ENCODE measurements at regions not wholly inside any gene's neighbourhood (a gene's known extent, or its start where the extent isn't known, plus 50 kb on each side); places are given as distances from the start of the nearest gene placed in this dataset.

- H3K9me3 ChIP-seq (ENCODE audit: control insufficient read depth, low read length): peaks cover 4% of the 10 kb centered on the region
- TF ChIP-seq, protein P1, sequence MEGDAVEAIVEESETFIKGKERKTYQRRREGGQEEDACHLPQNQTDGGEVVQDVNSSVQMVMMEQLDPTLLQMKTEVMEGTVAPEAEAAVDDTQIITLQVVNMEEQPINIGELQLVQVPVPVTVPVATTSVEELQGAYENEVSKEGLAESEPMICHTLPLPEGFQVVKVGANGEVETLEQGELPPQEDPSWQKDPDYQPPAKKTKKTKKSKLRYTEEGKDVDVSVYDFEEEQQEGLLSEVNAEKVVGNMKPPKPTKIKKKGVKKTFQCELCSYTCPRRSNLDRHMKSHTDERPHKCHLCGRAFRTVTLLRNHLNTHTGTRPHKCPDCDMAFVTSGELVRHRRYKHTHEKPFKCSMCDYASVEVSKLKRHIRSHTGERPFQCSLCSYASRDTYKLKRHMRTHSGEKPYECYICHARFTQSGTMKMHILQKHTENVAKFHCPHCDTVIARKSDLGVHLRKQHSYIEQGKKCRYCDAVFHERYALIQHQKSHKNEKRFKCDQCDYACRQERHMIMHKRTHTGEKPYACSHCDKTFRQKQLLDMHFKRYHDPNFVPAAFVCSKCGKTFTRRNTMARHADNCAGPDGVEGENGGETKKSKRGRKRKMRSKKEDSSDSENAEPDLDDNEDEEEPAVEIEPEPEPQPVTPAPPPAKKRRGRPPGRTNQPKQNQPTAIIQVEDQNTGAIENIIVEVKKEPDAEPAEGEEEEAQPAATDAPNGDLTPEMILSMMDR (conservative IDR thresholded peaks at IDR 0.05): no peak
- no peak overlapping the region for H3K4me3 Mint-ChIP-seq
- 94 to 100% methylated on average over 1 of the region's 2 CpGs for WGBS, 2 experiments (ENCODE audit: insufficient coverage in 1 of 2, insufficient read length in 1 of 2)
- no peaks in the 10 kb centered on the region for H3K27me3 ChIP-seq (ENCODE audit: control insufficient read depth, insufficient read depth, low read length, poor library complexity, severe bottlenecking)
- no peaks in the 10 kb centered on the region for H3K4me1 ChIP-seq (ENCODE audit: control insufficient read depth, insufficient read depth, low read length)
- no peaks in the 10 kb centered on the region for H3K36me3 ChIP-seq (ENCODE audit: control insufficient read depth, insufficient read depth, low read length)
- H3K27ac ChIP-seq (ENCODE audit: low read depth, low read length): no peak overlapping the region
- H3K36me3 Mint-ChIP-seq (ENCODE audit: low read depth): no peaks in the 10 kb centered on the region
- H3K9ac ChIP-seq (ENCODE audit: extremely low read depth, low read length, poor library complexity, severe bottlenecking): no peak overlapping the region
- H3K4me1 Mint-ChIP-seq: peaks cover 2% of the 10 kb centered on the region
- peaks cover 5% of the 10 kb centered on the region for H3K9me3 Mint-ChIP-seq
- no peak overlapping the region for H3K4me3 ChIP-seq (ENCODE audit: low read length)
- H3K27ac Mint-ChIP-seq: no peak overlapping the region
- peaks cover 7% of the 10 kb centered on the region for H3K27me3 Mint-ChIP-seq (ENCODE audit: insufficient read depth)
- DNase-seq: no peak
Observed at GRCh38 chr15:69758291-69758771, 305.7 kb downstream of the RPLP1 start.

- no peaks in the 10 kb centered on the region for H3K9me3 Mint-ChIP-seq
- Histone ChIP-seq H3K4me3 (ENCODE audit: low read length) (no peak overlapping the region), H3K36me3 (ENCODE audit: control insufficient read depth, insufficient read depth, low read length) (no peaks in the 10 kb centered on the region), H3K9ac (ENCODE audit: extremely low read depth, low read length, poor library complexity, severe bottlenecking) (no peak overlapping the region), H3K4me1 (ENCODE audit: control insufficient read depth, insufficient read depth, low read length) (no peaks in the 10 kb centered on the region), H3K27me3 (ENCODE audit: control insufficient read depth, insufficient read depth, low read length, poor library complexity, severe bottlenecking) (no peaks in the 10 kb centered on the region), H3K27ac (ENCODE audit: low read depth, low read length) (no peak overlapping the region), H3K9me3 (ENCODE audit: control insufficient read depth, low read length) (no peaks in the 10 kb centered on the region)
- peaks cover 8% of the 10 kb centered on the region for H3K27me3 Mint-ChIP-seq (ENCODE audit: insufficient read depth)
- H3K36me3 Mint-ChIP-seq (ENCODE audit: low read depth): no peaks in the 10 kb centered on the region
- H3K27ac Mint-ChIP-seq: no peak overlapping the region
- TF ChIP-seq, protein P1 (conservative IDR thresholded peaks at IDR 0.05): no peak
- peaks cover 2% of the 10 kb centered on the region for H3K4me1 Mint-ChIP-seq
- 92 to 93% methylated on average over 3 to 8 of the region's 8 CpGs for WGBS, 2 experiments (ENCODE audit: insufficient coverage in 1 of 2, insufficient read length in 1 of 2)
- no peak for DNase-seq
- no peak overlapping the region for H3K4me3 Mint-ChIP-seq
Observed at GRCh38 chr15:69758810-69759790, 306.5 kb downstream of the RPLP1 start.

GRCh38 chr15:69760258-69760845 is 307.7 kb downstream of the RPLP1 start:
- H3K27ac ChIP-seq (ENCODE audit: low read depth, low read length): no peak overlapping the region

More at GRCh38 chr15:69760258-69760845, 307.7 kb downstream of the RPLP1 start:
- Histone ChIP-seq H3K9ac (ENCODE audit: extremely low read depth, low read length, poor library complexity, severe bottlenecking) (no peak overlapping the region), H3K27me3 (ENCODE audit: control insufficient read depth, insufficient read depth, low read length, poor library complexity, severe bottlenecking) (no peaks in the 10 kb centered on the region), H3K4me3 (ENCODE audit: low read length) (no peak overlapping the region), H3K36me3 (ENCODE audit: control insufficient read depth, insufficient read depth, low read length) (no peaks in the 10 kb centered on the region), H3K4me1 (ENCODE audit: control insufficient read depth, insufficient read depth, low read length) (no peaks in the 10 kb centered on the region), H3K9me3 (ENCODE audit: control insufficient read depth, low read length) (no peaks in the 10 kb centered on the region)
- H3K4me3 Mint-ChIP-seq: no peak overlapping the region
- H3K36me3 Mint-ChIP-seq (ENCODE audit: low read depth): no peaks in the 10 kb centered on the region
- WGBS, 2 experiments (ENCODE audit: insufficient coverage in 1 of 2, insufficient read length in 1 of 2): 88 to 91% methylated on average over 3 of the region's 3 CpGs
- TF ChIP-seq, protein P1 (conservative IDR thresholded peaks at IDR 0.05): no peak
- peaks cover 2% of the 10 kb centered on the region for H3K4me1 Mint-ChIP-seq
- H3K27ac Mint-ChIP-seq: no peak overlapping the region
- H3K27me3 Mint-ChIP-seq (ENCODE audit: insufficient read depth): peaks cover 7% of the 10 kb centered on the region
- H3K9me3 Mint-ChIP-seq: no peaks in the 10 kb centered on the region
- DNase-seq: no peak

Measured in endodermal cell (in vitro differentiated cells).